HEK293 (cell line): ENCODE measurements at regions not wholly inside any gene's neighbourhood (a gene's known extent, or its start where the extent isn't known, plus 50 kb on each side); places are given as distances from the start of the nearest gene placed in this dataset.

Experiments
- CTCF ChIA-PET: fragments of 350-600 bp; formaldehyde crosslinking; extraction: SDS; loops from one replicate; lab custom pipeline; 2021; ENCODE audit warnings: antibody characterized with exemption; lab: Yijun Ruan, JAX
- POLR2A ChIA-PET: fragments of 300-600 bp; formaldehyde crosslinking; extraction: SDS; loops from one replicate; lab custom pipeline; 2020; ENCODE audit warnings: antibody characterized with exemption, inconsistent platforms; lab: Yijun Ruan, JAX
- H3K27ac ChIP-seq: fragments of 200-500 bp; sonication (Bioruptor generic); 2 replicates; pipeline ENCODE4 v1.5.1; 2014; ENCODE audit warnings: low read depth, low read length, control low read depth, inconsistent platforms; ENCODE audit errors: extremely low read depth
- H3K36me3 ChIP-seq, 2 experiments: fragments of 200-500 bp in 1 of 2; sonication (Bioruptor generic) in 1 of 2; 1 replicate in 1 of 2; 2 replicates in 1 of 2; pipeline ENCODE4 v1.5.1; 2014 to 2017; ENCODE audit warnings: inconsistent platforms in 2 of 2, low read length in 2 of 2; ENCODE audit not compliant: control insufficient read depth in 2 of 2, insufficient read depth in 1 of 2
- H3K4me1 ChIP-seq: fragments of 200-500 bp; sonication (Bioruptor generic); 2 replicates; pipeline ENCODE4 v1.5.1; 2014; ENCODE audit warnings: mild to moderate bottlenecking, low read length, inconsistent platforms; ENCODE audit not compliant: control insufficient read depth, insufficient read depth
- H3K4me3 ChIP-seq: 2 replicates; pipeline ENCODE4 v1.5.1; 2011; ENCODE audit warnings: low read depth, mild to moderate bottlenecking, control low read depth, low read length, moderate library complexity
- H3K9me3 ChIP-seq: fragments of 200-500 bp; sonication (Bioruptor generic); 2 replicates; pipeline ENCODE4 v1.5.1; 2014; ENCODE audit warnings: low read depth, low read length, inconsistent platforms; ENCODE audit not compliant: control insufficient read depth, insufficient read depth
- ELK4 ChIP-seq: IDR thresholded peaks from 2 replicates; pipeline ENCODE4 v1.6.1; 2011; ENCODE audit warnings: mild to moderate bottlenecking, low read depth, low read length, borderline replicate concordance
- FEZF1 ChIP-seq: fragments of 450-650 bp; formaldehyde crosslinking; IDR thresholded peaks from 2 replicates; pipeline ENCODE4 v1.5.1; 2016; ENCODE audit warnings: missing biosample characterization, missing genetic modification characterization
- MYNN ChIP-seq: fragments of 450-650 bp; formaldehyde crosslinking; IDR thresholded peaks from 2 replicates; pipeline ENCODE4 v1.5.1; 2016; ENCODE audit warnings: missing biosample characterization, missing genetic modification characterization, borderline replicate concordance
- RBAK ChIP-seq: fragments of 450-650 bp; formaldehyde crosslinking; IDR thresholded peaks from 2 replicates; pipeline ENCODE4 v1.5.1; 2016; ENCODE audit warnings: missing biosample characterization, missing genetic modification characterization
- SP3 ChIP-seq: fragments of 450-650 bp; formaldehyde crosslinking; IDR thresholded peaks from 2 replicates; pipeline ENCODE4 v1.5.1; 2016; ENCODE audit warnings: missing biosample characterization, missing genetic modification characterization
- ZBTB1 ChIP-seq: fragments of 450-650 bp; formaldehyde crosslinking; IDR thresholded peaks from 2 replicates; pipeline ENCODE4 v1.5.1; 2016; ENCODE audit warnings: missing biosample characterization, missing genetic modification characterization
- ZNF121 ChIP-seq: fragments of 450-650 bp; formaldehyde crosslinking; IDR thresholded peaks from 2 replicates; pipeline ENCODE4 v1.5.1; 2016; ENCODE audit warnings: missing biosample characterization, missing genetic modification characterization
- ZNF214 ChIP-seq: fragments of 450-650 bp; formaldehyde crosslinking; IDR thresholded peaks from 2 replicates; pipeline ENCODE4 v1.5.1; 2017; ENCODE audit warnings: missing biosample characterization, mild to moderate bottlenecking, missing genetic modification characterization, borderline replicate concordance
- ZNF223 ChIP-seq: fragments of 450-650 bp; formaldehyde crosslinking; IDR thresholded peaks from 2 replicates; pipeline ENCODE4 v1.5.1; 2016; ENCODE audit warnings: missing biosample characterization, missing genetic modification characterization
- ZNF23 ChIP-seq: fragments of 450-650 bp; formaldehyde crosslinking; IDR thresholded peaks from 2 replicates; pipeline ENCODE4 v1.5.1; 2016; ENCODE audit warnings: missing biosample characterization, missing genetic modification characterization, borderline replicate concordance
- ZNF274 ChIP-seq, 2 experiments: fragments of 200-500 bp in 1 of 2; fragments of 450-650 bp in 1 of 2; sonication (Bioruptor generic) in 1 of 2; formaldehyde crosslinking in 1 of 2; IDR thresholded peaks; 2 replicates each; pipeline versions ENCODE4 v1.5.1 to v1.6.1; 2014 to 2016; ENCODE audit warnings: borderline replicate concordance in 1 of 2, inconsistent platforms in 1 of 2, low read length in 1 of 2, missing biosample characterization in 1 of 2, missing genetic modification characterization in 1 of 2
- ZNF423 ChIP-seq: fragments of 450-650 bp; formaldehyde crosslinking; IDR thresholded peaks from 2 replicates; pipeline ENCODE4 v1.5.1; 2016; ENCODE audit warnings: missing biosample characterization, missing genetic modification characterization
- ZNF426 ChIP-seq: fragments of 450-650 bp; formaldehyde crosslinking; IDR thresholded peaks from 2 replicates; pipeline ENCODE4 v1.5.1; 2017; ENCODE audit warnings: missing biosample characterization, missing genetic modification characterization, mild to moderate bottlenecking, inconsistent platforms, moderate library complexity
- ZNF433 ChIP-seq: fragments of 450-650 bp; formaldehyde crosslinking; IDR thresholded peaks from 2 replicates; pipeline ENCODE4 v1.5.1; 2016; ENCODE audit warnings: missing biosample characterization, missing genetic modification characterization, low read depth
- ZNF48 ChIP-seq: fragments of 450-650 bp; formaldehyde crosslinking; IDR thresholded peaks from 2 replicates; pipeline ENCODE4 v1.5.1; 2016; ENCODE audit warnings: missing biosample characterization, missing genetic modification characterization
- ZNF518A ChIP-seq: fragments of 450-650 bp; formaldehyde crosslinking; conservative IDR thresholded peaks from 2 replicates; pipeline ENCODE4 v1.5.1; 2016; ENCODE audit warnings: low read depth, missing biosample characterization, missing genetic modification characterization
- ZNF521 ChIP-seq: fragments of 450-650 bp; formaldehyde crosslinking; IDR thresholded peaks from 2 replicates; pipeline ENCODE4 v1.5.1; 2017; ENCODE audit warnings: missing biosample characterization, mild to moderate bottlenecking, missing genetic modification characterization
- ZNF561 ChIP-seq: fragments of 450-650 bp; IDR thresholded peaks from 2 replicates; pipeline ENCODE4 v1.5.1; 2018; ENCODE audit warnings: missing biosample characterization, missing genetic modification characterization, borderline replicate concordance
- ZNF621 ChIP-seq: fragments of 450-650 bp; formaldehyde crosslinking; IDR thresholded peaks from 2 replicates; pipeline ENCODE4 v1.5.1; 2017; ENCODE audit warnings: missing biosample characterization, missing genetic modification characterization
- ZNF664 ChIP-seq: fragments of 450-650 bp; formaldehyde crosslinking; IDR thresholded peaks from 2 replicates; pipeline ENCODE4 v1.5.1; 2016; ENCODE audit warnings: missing biosample characterization, missing genetic modification characterization
- ZNF670 ChIP-seq: fragments of 450-650 bp; formaldehyde crosslinking; IDR thresholded peaks from 2 replicates; pipeline ENCODE4 v1.5.1; 2016; ENCODE audit warnings: missing biosample characterization, missing genetic modification characterization, low read depth
- ZSCAN16 ChIP-seq: fragments of 450-650 bp; formaldehyde crosslinking; IDR thresholded peaks from 2 replicates; pipeline ENCODE4 v1.5.1; 2016; ENCODE audit warnings: missing biosample characterization, missing genetic modification characterization
- ZSCAN30 ChIP-seq: fragments of 450-650 bp; IDR thresholded peaks from 2 replicates; pipeline ENCODE4 v1.5.1; 2018; ENCODE audit warnings: missing biosample characterization, mild to moderate bottlenecking, missing genetic modification characterization, moderate library complexity
- TF ChIP-seq, protein P1 (sequence below): fragments of 450-650 bp; formaldehyde crosslinking; IDR thresholded peaks from 2 replicates; pipeline ENCODE4 v1.5.1; 2016; ENCODE audit warnings: missing biosample characterization, missing genetic modification characterization
- TF ChIP-seq, protein P2 (sequence below): fragments of 450-650 bp; formaldehyde crosslinking; IDR thresholded peaks from 2 replicates; pipeline ENCODE4 v1.5.1; 2016; ENCODE audit warnings: missing biosample characterization, missing genetic modification characterization, borderline replicate concordance

GRCh38 chr12:28027328-28027727, 54.8 kb upstream of the PTHLH start:
- TF ChIP-seq ZBTB1 = no peak
- TF ChIP-seq ZNF621 (tag by site-specific recombination) = no peak
- no peak for TF ChIP-seq ZNF521 (tag by site-specific recombination)
- no peak for TF ChIP-seq SP3
- no peak for TF ChIP-seq ZNF664 (tag by site-specific recombination)
- TF ChIP-seq ZNF23 (tag by site-specific recombination) = no peak
- no peak for TF ChIP-seq ZSCAN16
- no peak for TF ChIP-seq ZSCAN30 (tag by site-specific recombination)
- TF ChIP-seq MYNN (tag by site-specific recombination) = no peak
- no peak for TF ChIP-seq FEZF1 (tag by site-specific recombination)
- TF ChIP-seq ZNF214 = no peak
- no peak for TF ChIP-seq ZNF561 (tag by site-specific recombination)
- no peak for TF ChIP-seq ZNF121 (tag by site-specific recombination)
- TF ChIP-seq ZNF670 (tag by site-specific recombination) = no peak
- no peak for TF ChIP-seq ZNF48 (tag by site-specific recombination)
- TF ChIP-seq ZNF223 (tag by site-specific recombination) = no peak
- no peak for TF ChIP-seq RBAK (tag by site-specific recombination)
- TF ChIP-seq, protein P1, sequence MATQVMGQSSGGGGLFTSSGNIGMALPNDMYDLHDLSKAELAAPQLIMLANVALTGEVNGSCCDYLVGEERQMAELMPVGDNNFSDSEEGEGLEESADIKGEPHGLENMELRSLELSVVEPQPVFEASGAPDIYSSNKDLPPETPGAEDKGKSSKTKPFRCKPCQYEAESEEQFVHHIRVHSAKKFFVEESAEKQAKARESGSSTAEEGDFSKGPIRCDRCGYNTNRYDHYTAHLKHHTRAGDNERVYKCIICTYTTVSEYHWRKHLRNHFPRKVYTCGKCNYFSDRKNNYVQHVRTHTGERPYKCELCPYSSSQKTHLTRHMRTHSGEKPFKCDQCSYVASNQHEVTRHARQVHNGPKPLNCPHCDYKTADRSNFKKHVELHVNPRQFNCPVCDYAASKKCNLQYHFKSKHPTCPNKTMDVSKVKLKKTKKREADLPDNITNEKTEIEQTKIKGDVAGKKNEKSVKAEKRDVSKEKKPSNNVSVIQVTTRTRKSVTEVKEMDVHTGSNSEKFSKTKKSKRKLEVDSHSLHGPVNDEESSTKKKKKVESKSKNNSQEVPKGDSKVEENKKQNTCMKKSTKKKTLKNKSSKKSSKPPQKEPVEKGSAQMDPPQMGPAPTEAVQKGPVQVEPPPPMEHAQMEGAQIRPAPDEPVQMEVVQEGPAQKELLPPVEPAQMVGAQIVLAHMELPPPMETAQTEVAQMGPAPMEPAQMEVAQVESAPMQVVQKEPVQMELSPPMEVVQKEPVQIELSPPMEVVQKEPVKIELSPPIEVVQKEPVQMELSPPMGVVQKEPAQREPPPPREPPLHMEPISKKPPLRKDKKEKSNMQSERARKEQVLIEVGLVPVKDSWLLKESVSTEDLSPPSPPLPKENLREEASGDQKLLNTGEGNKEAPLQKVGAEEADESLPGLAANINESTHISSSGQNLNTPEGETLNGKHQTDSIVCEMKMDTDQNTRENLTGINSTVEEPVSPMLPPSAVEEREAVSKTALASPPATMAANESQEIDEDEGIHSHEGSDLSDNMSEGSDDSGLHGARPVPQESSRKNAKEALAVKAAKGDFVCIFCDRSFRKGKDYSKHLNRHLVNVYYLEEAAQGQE = no peak
- TF ChIP-seq ZNF423 = no peak
- no peaks in the 10 kb centered on the region for H3K9me3 ChIP-seq
- no peaks in the 10 kb centered on the region for H3K36me3 ChIP-seq
- no peak overlapping the region for H3K4me3 ChIP-seq
- H3K4me1 ChIP-seq = no peaks in the 10 kb centered on the region
- ChIA-PET CTCF (interaction anchor here (0.6 kb wide), 1 partner anchor 12 kb away, joined by 3 read pairs; no protein-coding TSS in a partner anchor), POLR2A (no interaction called here)
- H3K27ac ChIP-seq = no peak overlapping the region

- Histone ChIP-seq H3K27ac (no peak overlapping the region), H3K4me3 (no peak overlapping the region), H3K36me3 (no peaks in the 10 kb centered on the region), H3K4me1 (no peaks in the 10 kb centered on the region), H3K9me3 (no peaks in the 10 kb centered on the region)
- TF ChIP-seq ZNF433 (no peak), ZNF518A (tag by site-specific recombination) (no peak), ZNF274 (IDR thresholded peaks at IDR 0.05; ENCODE audit: low read length) (no peak), ZNF274 (tag by site-specific recombination; IDR thresholded peaks at IDR 0.05; ENCODE audit: borderline replicate concordance) (no peak), ZNF521 (tag by site-specific recombination) (no peak), ELK4 (no peak), ZNF426 (tag by site-specific recombination) (no peak)
- TF ChIP-seq, protein P2, sequence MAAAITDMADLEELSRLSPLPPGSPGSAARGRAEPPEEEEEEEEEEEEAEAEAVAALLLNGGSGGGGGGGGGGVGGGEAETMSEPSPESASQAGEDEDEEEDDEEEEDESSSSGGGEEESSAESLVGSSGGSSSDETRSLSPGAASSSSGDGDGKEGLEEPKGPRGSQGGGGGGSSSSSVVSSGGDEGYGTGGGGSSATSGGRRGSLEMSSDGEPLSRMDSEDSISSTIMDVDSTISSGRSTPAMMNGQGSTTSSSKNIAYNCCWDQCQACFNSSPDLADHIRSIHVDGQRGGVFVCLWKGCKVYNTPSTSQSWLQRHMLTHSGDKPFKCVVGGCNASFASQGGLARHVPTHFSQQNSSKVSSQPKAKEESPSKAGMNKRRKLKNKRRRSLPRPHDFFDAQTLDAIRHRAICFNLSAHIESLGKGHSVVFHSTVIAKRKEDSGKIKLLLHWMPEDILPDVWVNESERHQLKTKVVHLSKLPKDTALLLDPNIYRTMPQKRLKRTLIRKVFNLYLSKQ (tag by site-specific recombination) = no peak
- CTCF ChIA-PET = no interaction called here
- POLR2A ChIA-PET = no interaction called here
Measured at GRCh38 chr12:28027947-28028724, 55.6 kb upstream of the PTHLH start.
